ENCODE measurements at regions not wholly inside any gene's neighbourhood (a gene's known extent, or its start where the extent isn't known, plus 50 kb on each side); places are given as distances from the start of the nearest gene placed in this dataset.

- DNase-seq, result no peak
Observed at GRCh38 chr20:52469128-52469527, 277.5 kb upstream of the ZFP64 start.

GRCh38 chr20:52465991-52466390, 274.4 kb upstream of the ZFP64 start:
- no peak for DNase-seq

GRCh38 chr20:52461582-52461981, 270.0 kb upstream of the ZFP64 start:
- no peak for DNase-seq

GRCh38 chr20:52459150-52459549, 267.6 kb upstream of the ZFP64 start:
- DNase-seq, result no peak

- DNase-seq, result no peak
Observed at GRCh38 chr20:52457826-52458225, 266.2 kb upstream of the ZFP64 start.

- DNase-seq, result no peak
Observed at GRCh38 chr20:52454660-52455059, 263.1 kb upstream of the ZFP64 start.

GRCh38 chr20:52448513-52449232, 257.1 kb upstream of the ZFP64 start:
- DNase-seq, result no peak

- no peak for DNase-seq
Observed at GRCh38 chr20:52447225-52447551, 255.6 kb upstream of the ZFP64 start.

- no peak for DNase-seq
Observed at GRCh38 chr20:52446421-52447224, 255.0 kb upstream of the ZFP64 start.

GRCh38 chr20:52444455-52444854, 252.9 kb upstream of the ZFP64 start:
- no peak for DNase-seq

GRCh38 chr20:52443874-52444273, 252.3 kb upstream of the ZFP64 start:
- DNase-seq, result no peak

GRCh38 chr20:52441710-52442109, 250.1 kb upstream of the ZFP64 start:
- no peak for DNase-seq

GRCh38 chr20:52439375-52439774, 247.8 kb upstream of the ZFP64 start:
- no peak for DNase-seq

GRCh38 chr20:52438326-52438963, 246.9 kb upstream of the ZFP64 start:
- DNase-seq, result no peak

- DNase-seq, result no peak
Observed at GRCh38 chr20:52434453-52434852, 242.9 kb upstream of the ZFP64 start.

GRCh38 chr20:52434041-52434425, 242.5 kb upstream of the ZFP64 start:
- DNase-seq, result no peak

- no peak for DNase-seq
Observed at GRCh38 chr20:52433326-52434040, 241.9 kb upstream of the ZFP64 start.

GRCh38 chr20:52432740-52433139, 241.2 kb upstream of the ZFP64 start:
- no peak for DNase-seq

- no peak for DNase-seq
Observed at GRCh38 chr20:52429029-52429428, 237.4 kb upstream of the ZFP64 start.

GRCh38 chr20:52427960-52428359, 236.4 kb upstream of the ZFP64 start:
- no peak for DNase-seq

- no peak for DNase-seq
Observed at GRCh38 chr20:52426856-52427255, 235.3 kb upstream of the ZFP64 start.

GRCh38 chr20:52425701-52426100, 234.1 kb upstream of the ZFP64 start:
- no peak for DNase-seq

GRCh38 chr20:52425253-52425652, 233.7 kb upstream of the ZFP64 start:
- DNase-seq, result no peak
